HepG2 (cell line): ENCODE measurements at regions not wholly inside any gene's neighbourhood (a gene's known extent, or its start where the extent isn't known, plus 50 kb on each side); places are given as distances from the start of the nearest gene placed in this dataset.

Experiments
- ATAC-seq: fragments of 200-7000 bp; cut with Tn5 transposase; 3 replicates; pipeline ENCODE4 v1.9.1; 2020; ENCODE audit warnings: mild to moderate bottlenecking, moderate library complexity
- BruUV-seq: library from RNA; stranded (reverse); fragments of 400-500 nt; replicated peaks from 2 replicates; lab custom pipeline; 2021; lab: Mats Ljungman, UMichigan
- CTCF ChIA-PET: fragments of 300-600 bp; formaldehyde crosslinking; extraction: SDS; loops from one replicate; lab custom pipeline; 2021; ENCODE audit warnings: low total read pairs, inconsistent platforms, low intra/inter-chr PET ratio; lab: Yijun Ruan, JAX
- POLR2A ChIA-PET: fragments of 350-600 bp; sonication (Branson Sonifier 250); formaldehyde crosslinking; loops from one replicate; lab custom pipeline; 2020; ENCODE audit warnings: antibody characterized with exemption, inconsistent platforms; lab: Yijun Ruan, JAX
- DNase-seq: peaks from one replicate; pipeline ENCODE4 v3.0.0-alpha.2; 2015; ENCODE audit warnings: low spot score
- FAIRE-seq: peaks from 3 replicates; lab custom pipeline; 2011; peaks lifted over from hg19 to GRCh38; lab: Jason Lieb, UNC
- H2AFZ ChIP-seq: one replicate; pipeline ENCODE4 v1.6.1; 2011; ENCODE audit warnings: low read length, inconsistent platforms
- H3K27ac ChIP-seq: fragments of 300-600 bp; 3 replicates; pipeline ENCODE4 v1.8.0; 2011; ENCODE audit warnings: mixed run types, mild to moderate bottlenecking, mixed read lengths, low read length, inconsistent platforms; ENCODE audit not compliant: insufficient read depth; ENCODE audit errors: extremely low read length
- H3K27me3 ChIP-seq, 2 experiments: fragments of 200-600 bp in 1 of 2; 2 replicates in 1 of 2; 3 replicates in 1 of 2; pipeline versions ENCODE4 v1.6.0 to v1.8.0; 2011; ENCODE audit warnings: low read length in 2 of 2, mild to moderate bottlenecking in 2 of 2, moderate library complexity in 2 of 2, inconsistent platforms in 1 of 2; ENCODE audit not compliant: insufficient read depth in 2 of 2, control insufficient read depth in 1 of 2
- H3K36me3 ChIP-seq, 2 experiments: fragments of 200-600 bp in 1 of 2; replicated peaks in 1 of 2; 2 replicates in 1 of 2; 3 replicates in 1 of 2; pipeline versions ENCODE4 v1.5.1 to v1.8.0; 2011; ENCODE audit warnings: low read length in 2 of 2, inconsistent platforms in 1 of 2; ENCODE audit not compliant: insufficient read depth in 2 of 2, control insufficient read depth in 1 of 2
- H3K4me1 ChIP-seq: 2 replicates; pipeline ENCODE4 v1.5.1; 2012; ENCODE audit warnings: low read length, inconsistent platforms; ENCODE audit not compliant: insufficient read depth
- H3K4me2 ChIP-seq: 2 replicates; pipeline ENCODE4 v1.6.0; 2011; ENCODE audit warnings: low read depth, low read length, inconsistent platforms
- H3K4me3 ChIP-seq, 3 experiments: fragments of 200-600 bp in 1 of 3; sonication (generic), shearing (Covaris generic) in 1 of 3; replicated peaks in 1 of 3; 2 replicates each; pipeline ENCODE4 v1.5.1; 2011 to 2016; ENCODE audit warnings: low read length in 3 of 3, inconsistent platforms in 2 of 3, low read depth in 2 of 3, mild to moderate bottlenecking in 2 of 3, control low read depth in 1 of 3, mixed read lengths in 1 of 3; ENCODE audit not compliant: insufficient read depth in 1 of 3
- H3K79me2 ChIP-seq: one replicate; pipeline ENCODE4 v1.6.1; 2011; ENCODE audit warnings: low read length, inconsistent platforms; ENCODE audit not compliant: insufficient read depth
- H3K9ac ChIP-seq: 2 replicates; pipeline ENCODE4 v1.6.0; 2011; ENCODE audit warnings: mild to moderate bottlenecking, low read depth, low read length, inconsistent platforms; ENCODE audit not compliant: insufficient read depth
- H3K9me3 ChIP-seq: 2 replicates; pipeline ENCODE4 v1.5.1; 2012; ENCODE audit warnings: mild to moderate bottlenecking, low read length
- H4K20me1 ChIP-seq: 2 replicates; pipeline ENCODE4 v1.6.0; 2011; ENCODE audit warnings: inconsistent platforms, mild to moderate bottlenecking, low read length, moderate library complexity; ENCODE audit not compliant: insufficient read depth
- AGO2 ChIP-seq: fragments of 200-400 bp; formaldehyde crosslinking; optimal IDR thresholded peaks from 2 replicates; pipeline ENCODE3; 2017; ENCODE audit warnings: mild to moderate bottlenecking, low read depth, low read length, moderate library complexity
- CCAR2 ChIP-seq: fragments of 200-400 bp; formaldehyde crosslinking; optimal IDR thresholded peaks from 2 replicates; pipeline ENCODE3; 2018; ENCODE audit warnings: low read depth, mild to moderate bottlenecking, low read length, moderate library complexity
- NBN ChIP-seq: fragments of 450-650 bp; conservative IDR thresholded peaks from 2 replicates; pipeline ENCODE4 v1.6.1; 2017
- NR2F6 ChIP-seq, 2 experiments: IDR thresholded peaks; 2 replicates each; pipeline ENCODE4 v1.6.1; 2016; ENCODE audit warnings: antibody characterized with exemption in 1 of 2, mild to moderate bottlenecking in 1 of 2
- POLR2AphosphoS5 ChIP-seq: IDR thresholded peaks from 2 replicates; pipeline ENCODE4 v1.6.1; 2012; ENCODE audit warnings: low read depth, low read length
- POLR2G ChIP-seq: fragments of 200-400 bp; formaldehyde crosslinking; IDR thresholded peaks from 2 replicates; pipeline ENCODE4 v1.6.1; 2018; ENCODE audit warnings: mild to moderate bottlenecking, low read depth, low read length, moderate library complexity
- SNAPC5 ChIP-seq: sonication (generic); formaldehyde crosslinking; IDR thresholded peaks from 2 replicates; pipeline ENCODE4 v1.8.1; 2023; ENCODE audit warnings: mild to moderate bottlenecking, missing genetic modification reagents, borderline replicate concordance
- ZNF281 ChIP-seq: sonication (generic); formaldehyde crosslinking; IDR thresholded peaks from 2 replicates; pipeline ENCODE4 v1.4.0; 2020; ENCODE audit warnings: missing genetic modification reagents, borderline replicate concordance
- ZNF878 ChIP-seq: sonication (generic); formaldehyde crosslinking; IDR thresholded peaks from 2 replicates; pipeline ENCODE4 v1.8.1; 2023; ENCODE audit warnings: mild to moderate bottlenecking, missing genetic modification reagents, moderate library complexity
- ZSCAN22 ChIP-seq: sonication (generic); formaldehyde crosslinking; IDR thresholded peaks from 2 replicates; pipeline ENCODE4 v1.4.0; 2020; ENCODE audit warnings: mild to moderate bottlenecking, missing genetic modification reagents
- WGBS: methylation state at CpG from one replicate; pipeline ENCODE4 v1.1.6; 2017; ENCODE audit warnings: low lambda C conversion rate; 5-methylcytosine and 5-hydroxymethylcytosine counted together
- in situ Hi-C: cut with HindIII; loops from 2 replicates; pipeline ENCODE4 v1.10.0; 2017; ENCODE audit warnings: low pct_unique_long_range_greater_than_20kb; ENCODE audit not compliant: extremely low pct_ligation_motif_present
- intact Hi-C: fragments of 100-400 bp; cut with micrococcal nuclease; formaldehyde crosslinking; loops from one replicate; pipeline ENCODE4 v1.10.0; 2022; ENCODE audit not compliant: unreplicated experiment
- TF ChIP-seq, protein P1 (sequence below): sonication (generic); formaldehyde crosslinking; IDR thresholded peaks from 2 replicates; pipeline ENCODE4 v1.4.0; 2020; ENCODE audit warnings: missing genetic modification reagents, mild to moderate bottlenecking, borderline replicate concordance

DNA sequence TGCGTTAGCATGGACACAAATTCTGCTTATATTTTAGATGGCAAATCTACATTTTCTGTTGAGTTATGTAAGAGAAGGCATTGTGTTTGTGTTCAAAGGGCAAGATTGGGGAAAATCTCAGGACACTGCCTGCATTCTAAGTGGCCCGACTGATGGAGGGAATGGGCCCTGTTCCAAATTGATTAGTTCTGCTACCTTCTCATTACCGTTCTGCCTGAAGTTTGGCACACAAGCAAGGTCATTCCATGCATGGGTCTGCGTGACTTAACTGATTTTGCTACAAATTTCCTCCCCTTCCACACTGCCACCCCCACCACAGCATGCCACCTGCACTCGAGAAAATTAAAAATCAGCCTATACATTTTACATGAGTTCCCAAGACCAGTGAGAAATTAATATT, 409.9 kb downstream of the BRINP1 start:
- Histone ChIP-seq H3K27me3 (no peaks in the 10 kb centered on the region), H2AFZ (no peak overlapping the region), H3K36me3 (no peaks in the 10 kb centered on the region), H4K20me1 (no peaks in the 10 kb centered on the region), H3K9ac (no peak overlapping the region), H3K4me2 (no peak overlapping the region), H3K4me1 (no peaks in the 10 kb centered on the region), H3K4me3 (no peak overlapping the region), H3K79me2 (no peaks in the 10 kb centered on the region), H3K9me3 (peaks cover 89% of the 10 kb centered on the region), H3K27ac (no peak overlapping the region)
- no peak for TF ChIP-seq AGO2
- TF ChIP-seq ZSCAN22: no peak
- TF ChIP-seq NBN: no peak
- no peak for TF ChIP-seq ZNF281 (CRISPR knock-in tag)
- TF ChIP-seq NR2F6 (IDR thresholded peaks at IDR 0.05): no peak
- no peak for TF ChIP-seq NR2F6 (CRISPR knock-in tag; IDR thresholded peaks at IDR 0.05)
- TF ChIP-seq ZNF878: no peak
- FAIRE-seq (no peak), DNase-seq (no peak), ATAC-seq (no peak)
- ChIA-PET CTCF (no interaction called here), POLR2A (no interaction called here)
- no TSS peak for BruUV-seq
- in situ Hi-C loops (no loop called here), intact Hi-C loops (no loop called here)
- WGBS: 4% methylated on average over 5 of the region's 5 CpGs

- DNase-seq: no peak
- CTCF ChIA-PET: no interaction called here
- H3K4me1 ChIP-seq: no peaks in the 10 kb centered on the region
- in situ Hi-C loops: no loop called here
- TF ChIP-seq, protein P1, sequence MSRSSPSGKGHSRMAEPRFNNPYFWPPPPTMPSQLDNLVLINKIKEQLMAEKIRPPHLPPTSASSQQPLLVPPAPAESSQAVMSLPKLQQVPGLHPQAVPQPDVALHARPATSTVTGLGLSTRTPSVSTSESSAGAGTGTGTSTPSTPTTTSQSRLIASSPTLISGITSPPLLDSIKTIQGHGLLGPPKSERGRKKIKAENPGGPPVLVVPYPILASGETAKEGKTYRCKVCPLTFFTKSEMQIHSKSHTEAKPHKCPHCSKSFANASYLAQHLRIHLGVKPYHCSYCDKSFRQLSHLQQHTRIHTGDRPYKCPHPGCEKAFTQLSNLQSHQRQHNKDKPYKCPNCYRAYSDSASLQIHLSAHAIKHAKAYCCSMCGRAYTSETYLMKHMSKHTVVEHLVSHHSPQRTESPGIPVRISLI (CRISPR knock-in tag): no peak
- TF ChIP-seq POLR2G (no peak), CCAR2 (no peak), POLR2AphosphoS5 (no peak), SNAPC5 (CRISPR knock-in tag) (no peak)
- TF ChIP-seq, all 625 proteins: peak for 0
- FAIRE-seq (no peak), ATAC-seq (no peak)
- intact Hi-C loops: no loop called here
- Histone ChIP-seq H3K79me2 (no peaks in the 10 kb centered on the region), H3K27me3 (no peaks in the 10 kb centered on the region), H3K36me3 (no peaks in the 10 kb centered on the region), H3K4me2 (no peak overlapping the region), H2AFZ (no peak overlapping the region), H3K9me3 (peaks cover 89% of the 10 kb centered on the region), H3K9ac (no peak overlapping the region), H3K4me3 (no peak overlapping the region), H4K20me1 (no peaks in the 10 kb centered on the region), H3K27ac (no peak overlapping the region)
- POLR2A ChIA-PET: no interaction called here
- BruUV-seq: no TSS peak
- WGBS: 5% methylated on average over 1 of the region's 1 CpG
Observed at GRCh38 chr9:118961857-118962256, 407.4 kb downstream of the BRINP1 start.
